G401 (cell line): ENCODE measurements at regions not wholly inside any gene's neighbourhood (a gene's known extent, or its start where the extent isn't known, plus 50 kb on each side); places are given as distances from the start of the nearest gene placed in this dataset.
"Not testable (repeated sequence)": the region's sequence is repeated elsewhere in the genome, so short reads cannot be mapped to it uniquely, and the experiment has no call there.

Experiments used
- DNase-seq: peaks from one replicate; pipeline ENCODE4 v3.0.0-alpha.2; 2015; ENCODE audit warnings: low spot score
- in situ Hi-C: cut with HindIII; loops from 2 replicates; pipeline ENCODE4 v1.10.0; 2016; ENCODE audit warnings: low sequenced_read_pairs, mixed read lengths

DNA sequence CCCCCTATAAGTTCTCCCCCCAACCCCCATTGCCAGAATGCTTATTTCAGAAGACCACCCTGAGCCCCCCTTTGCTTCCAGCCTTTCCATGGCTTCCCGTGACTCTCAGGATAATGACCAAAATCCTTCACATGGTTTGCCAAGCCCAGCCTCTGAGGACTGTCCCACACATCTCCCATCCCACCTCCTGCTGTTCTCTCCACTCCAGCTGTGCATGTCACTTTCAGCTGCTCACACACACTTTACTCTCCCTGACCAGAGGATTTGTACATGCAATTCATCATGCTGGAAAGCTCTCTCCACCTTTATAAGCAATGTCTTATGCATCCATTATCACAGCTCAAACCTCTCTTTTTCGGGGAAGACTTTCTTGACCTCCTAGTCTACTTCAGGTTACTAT lies 164.2 kb downstream of the PRL start:
- in situ Hi-C loops = no loop called here

GRCh38 chr6:22133357-22133756 lies 163.5 kb downstream of the PRL start:
- in situ Hi-C loops = no loop called here

More for the DNA sequence above, 164.2 kb downstream of the PRL start:
- DNase-seq = no peak

DNA sequence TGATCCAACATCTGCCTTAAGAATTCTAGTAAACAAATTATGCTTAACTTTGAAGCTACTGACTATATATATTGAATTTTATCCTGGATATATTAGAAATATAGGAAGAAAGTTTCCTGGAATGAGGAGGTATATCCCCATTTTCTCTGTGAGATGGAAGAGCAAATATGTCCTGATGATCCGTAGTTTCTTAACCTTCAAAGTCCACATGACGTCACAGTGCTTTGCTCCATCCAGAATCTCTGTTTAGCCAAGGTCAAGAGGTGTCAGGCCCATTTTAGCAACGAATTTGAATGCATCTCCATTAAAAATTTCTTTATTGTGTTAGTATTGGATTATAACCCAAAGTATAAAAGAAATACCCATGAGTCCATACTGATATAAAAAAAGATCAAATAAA lies 162.5 kb downstream of the PRL start:
- in situ Hi-C loops = no loop called here
- DNase-seq = no peak

More at GRCh38 chr6:22133357-22133756, 163.5 kb downstream of the PRL start:
- no peak for DNase-seq

GRCh38 chr6:22135395-22135794 lies 161.4 kb downstream of the PRL start:
- DNase-seq = no peak
- in situ Hi-C loops = no loop called here

GRCh38 chr6:22140736-22141135 lies 156.1 kb downstream of the PRL start:
- in situ Hi-C loops, DNase-seq: not testable (repeated sequence)

GRCh38 chr6:22141241-22141745 lies 155.5 kb downstream of the PRL start:
- in situ Hi-C loops = no loop called here
- no peak for DNase-seq

DNA sequence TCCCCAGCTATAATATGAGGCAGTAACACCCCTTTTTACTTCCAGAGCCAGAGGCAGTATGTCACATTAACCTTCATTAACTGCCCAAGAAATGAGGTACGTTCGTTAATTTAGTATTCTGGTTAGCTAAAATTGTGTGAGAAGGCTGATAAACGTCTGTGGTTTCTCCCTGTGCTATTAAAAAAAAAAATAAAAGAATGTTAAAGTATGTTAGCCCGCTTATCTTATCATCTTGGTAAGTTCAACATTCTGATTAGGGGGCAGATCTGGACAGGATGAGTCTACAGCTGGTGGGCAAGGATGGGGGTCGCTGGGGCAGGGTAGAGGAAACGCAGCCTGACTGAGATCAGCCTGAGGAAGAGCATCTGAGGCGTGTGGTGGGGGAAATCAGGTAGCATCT lies 154.0 kb downstream of the PRL start:
- in situ Hi-C loops = no loop called here
- no peak for DNase-seq

DNA sequence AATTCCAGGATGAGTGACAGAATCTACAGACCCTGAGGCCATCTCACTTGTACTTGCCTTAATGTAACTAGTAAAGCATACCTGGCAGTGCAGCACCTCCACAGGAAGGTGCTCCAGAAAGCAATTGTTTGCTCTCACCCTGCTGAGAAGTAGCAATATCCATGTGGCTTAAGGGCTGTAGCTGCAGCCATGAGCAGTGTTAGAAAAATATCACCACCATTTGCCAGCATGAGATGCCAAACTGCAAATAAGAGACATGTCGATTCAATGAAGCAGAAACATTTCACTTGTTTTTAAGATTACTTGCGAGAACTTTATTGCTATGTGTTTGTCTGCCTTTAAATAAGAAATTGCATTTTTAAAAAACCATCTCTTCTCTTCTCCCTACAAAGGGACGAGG lies 151.5 kb downstream of the PRL start:
- no peak for DNase-seq
- in situ Hi-C loops = no loop called here

- in situ Hi-C loops = no loop called here
- peak; percentile 44 for DNase-seq
Observed at GRCh38 chr6:22145823-22146677, 150.8 kb downstream of the PRL start.

- in situ Hi-C loops = no loop called here
Observed at GRCh38 chr6:22146678-22146930, 150.2 kb downstream of the PRL start.

DNA sequence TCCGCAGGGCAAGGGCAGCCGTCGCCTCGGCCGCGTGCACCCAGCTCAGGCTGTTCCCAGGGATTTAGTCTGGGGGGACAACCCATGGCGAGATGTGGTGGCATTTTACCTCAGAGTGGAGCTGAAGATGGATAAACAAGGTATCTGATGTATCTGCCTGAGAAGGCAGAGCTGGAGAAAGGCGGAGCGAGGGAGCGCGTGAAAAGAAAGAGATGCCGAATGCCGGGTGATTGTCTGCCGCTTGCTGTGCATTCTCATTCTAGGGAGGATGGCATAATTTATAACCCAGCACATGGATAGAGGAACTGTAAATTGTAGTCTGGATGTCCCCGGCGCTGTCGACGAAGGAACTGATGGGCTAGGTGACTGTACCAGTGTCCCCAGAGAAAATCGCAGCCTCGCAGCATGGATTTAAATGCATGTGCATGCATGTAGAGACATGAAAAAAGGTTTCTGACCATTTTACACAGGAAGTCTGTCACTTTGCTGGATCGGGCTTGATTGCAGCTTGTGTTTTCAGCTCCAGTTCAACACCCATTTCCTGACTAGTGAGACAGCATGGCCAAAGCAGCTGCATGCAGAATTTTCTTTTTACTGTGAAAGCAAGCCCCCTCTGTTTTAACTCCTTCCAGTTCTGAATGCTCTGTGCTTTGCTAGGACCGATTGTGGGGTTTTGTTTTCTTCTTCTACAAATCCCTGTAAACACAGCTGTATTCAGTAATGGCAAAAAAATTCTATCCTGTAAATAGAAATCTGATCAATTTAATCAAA lies 149.7 kb downstream of the PRL start:
- DNase-seq = peak; percentile 29
- in situ Hi-C loops = no loop called here

More at GRCh38 chr6:22146678-22146930, 150.2 kb downstream of the PRL start:
- DNase-seq = no peak

- no peak for DNase-seq
- in situ Hi-C loops = no loop called here
Observed at GRCh38 chr6:22147921-22148776, 148.7 kb downstream of the PRL start.

DNA sequence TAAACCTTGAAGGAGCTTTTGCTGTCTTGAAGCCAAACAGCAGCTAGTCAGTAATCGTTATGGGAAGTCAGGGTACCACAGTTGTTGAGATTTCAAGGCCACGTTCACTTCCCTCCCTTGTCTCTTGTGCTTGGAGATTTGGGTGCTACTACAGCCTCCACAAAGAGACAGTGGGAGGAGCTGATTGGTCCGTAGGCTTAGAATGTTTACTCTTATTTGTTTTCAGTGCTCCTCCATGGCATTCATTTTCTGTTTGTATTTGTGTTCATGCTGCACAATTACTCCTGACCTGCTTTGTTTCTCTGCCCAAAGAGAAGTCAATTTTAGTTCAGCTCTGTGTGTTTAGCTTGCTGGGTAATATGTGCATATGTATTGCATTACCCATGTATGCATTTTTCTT lies 147.7 kb downstream of the PRL start:
- DNase-seq = no peak
- in situ Hi-C loops = no loop called here

GRCh38 chr6:22149501-22150367 lies 147.1 kb downstream of the PRL start:
- in situ Hi-C loops = no loop called here
- peak; percentile 40 for DNase-seq

GRCh38 chr6:22150368-22151035 lies 146.3 kb downstream of the PRL start:
- no peak for DNase-seq
- in situ Hi-C loops = no loop called here

DNA sequence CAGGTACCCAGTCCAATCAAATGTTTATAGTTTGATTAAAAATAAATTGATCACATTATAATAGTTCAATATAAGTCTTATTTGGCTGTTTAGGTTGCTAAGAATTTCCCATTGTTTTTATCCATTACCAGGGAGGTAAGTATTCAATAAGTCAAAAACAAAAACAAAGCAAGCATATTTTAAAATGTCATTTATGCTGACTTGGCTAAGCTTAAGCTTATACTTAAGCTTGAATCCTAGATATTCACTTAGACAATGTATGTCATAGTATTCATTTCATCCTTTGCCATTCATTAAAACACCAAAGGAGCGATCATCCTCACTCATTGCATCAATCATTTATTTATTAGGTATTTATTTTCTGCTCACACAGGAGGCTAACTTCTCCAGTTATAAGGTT lies 144.9 kb downstream of the PRL start:
- no peak for DNase-seq
- in situ Hi-C loops = no loop called here

DNA sequence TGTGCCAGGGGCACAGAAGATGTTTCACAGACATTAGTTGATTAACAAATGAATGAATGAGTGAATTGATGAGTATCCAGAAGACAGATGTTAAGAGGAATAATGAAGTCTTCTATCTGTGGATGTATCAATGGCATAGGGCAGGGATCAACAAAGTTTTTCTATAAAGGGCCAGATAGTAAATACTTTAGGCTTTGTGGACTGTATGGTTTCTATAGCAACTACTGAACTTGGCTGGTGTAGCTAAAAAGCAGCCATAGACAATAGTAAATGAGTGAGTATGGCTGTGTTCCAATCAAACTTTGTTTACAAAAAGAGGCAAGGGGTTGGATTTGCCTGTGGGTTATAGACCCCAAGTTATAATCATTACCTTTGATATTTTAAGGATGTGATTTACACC lies 144.0 kb downstream of the PRL start:
- DNase-seq = no peak
- in situ Hi-C loops = no loop called here
